Stimulated activated CD8-positive, alpha-beta memory T cell treated with anti-CD3 and anti-CD28 coated beads, Interleukin-15, amount 100 ng/mL, for 24 hours (primary cell): ENCODE measurements at regions not wholly inside any gene's neighbourhood (a gene's known extent, or its start where the extent isn't known, plus 50 kb on each side); places are given as distances from the start of the nearest gene placed in this dataset.
A peak's percentile ranks its signal among the peaks of the same experiment; 100 is the strongest.
"Not testable (repeated sequence)": the region's sequence is repeated elsewhere in the genome, so short reads cannot be mapped to it uniquely, and the experiment has no call there.

Experiments used
- DNase-seq: peaks from one replicate; pipeline ENCODE4 v3.0.0-alpha.2; 2020; ENCODE audit warnings: low read depth

- no peak for DNase-seq
These were observed 135.5 kb downstream of the CEMIP2 start for GRCh38 chr9:71632776-71633175.

GRCh38 chr9:71630377-71630995, 137.8 kb downstream of the CEMIP2 start:
- DNase-seq, result no peak

GRCh38 chr9:71629578-71630215, 138.6 kb downstream of the CEMIP2 start:
- DNase-seq, result no peak

GRCh38 chr9:71628247-71628646, 140.1 kb downstream of the CEMIP2 start:
- no peak for DNase-seq

- DNase-seq, result no peak
These were observed 140.8 kb downstream of the CEMIP2 start for GRCh38 chr9:71627537-71627936.

- DNase-seq, result no peak
These were observed 141.9 kb downstream of the CEMIP2 start for GRCh38 chr9:71626395-71626794.

GRCh38 chr9:71624728-71625127, 143.6 kb downstream of the CEMIP2 start:
- no peak for DNase-seq

GRCh38 chr9:71620746-71621145, 147.6 kb downstream of the CEMIP2 start:
- no peak for DNase-seq

GRCh38 chr9:71620331-71620730, 148.0 kb downstream of the CEMIP2 start:
- DNase-seq, result no peak

GRCh38 chr9:71619926-71620325, 148.4 kb downstream of the CEMIP2 start:
- no peak for DNase-seq

GRCh38 chr9:71614409-71615010, 153.8 kb downstream of the CEMIP2 start:
- no peak for DNase-seq

GRCh38 chr9:71612889-71613288, 155.4 kb downstream of the CEMIP2 start:
- no peak for DNase-seq

- no peak for DNase-seq
These were observed 158.9 kb downstream of the CEMIP2 start for GRCh38 chr9:71609448-71609830.

GRCh38 chr9:71608825-71609447, 159.4 kb downstream of the CEMIP2 start:
- no peak for DNase-seq

GRCh38 chr9:71608021-71608420, 160.3 kb downstream of the CEMIP2 start:
- no peak for DNase-seq

GRCh38 chr9:71607461-71607881, 160.8 kb downstream of the CEMIP2 start:
- no peak for DNase-seq

- DNase-seq, result peak; percentile 57
These were observed 163.9 kb downstream of the CEMIP2 start for GRCh38 chr9:71604197-71605063.

GRCh38 chr9:71602652-71603051, 165.7 kb downstream of the CEMIP2 start:
- no peak for DNase-seq

GRCh38 chr9:71595762-71596161, 172.6 kb downstream of the CEMIP2 start:
- DNase-seq, result not testable (repeated sequence)

- DNase-seq, result no peak
These were observed 173.8 kb downstream of the CEMIP2 start for GRCh38 chr9:71594541-71594940.

GRCh38 chr9:71592400-71592799, 175.9 kb downstream of the CEMIP2 start:
- no peak for DNase-seq

- no peak for DNase-seq
These were observed 178.0 kb downstream of the CEMIP2 start for GRCh38 chr9:71590362-71590761.
